ENCODE measurements at regions not wholly inside any gene's neighbourhood (a gene's known extent, or its start where the extent isn't known, plus 50 kb on each side); places are given as distances from the start of the nearest gene placed in this dataset.

GRCh38 chrX:95367286-95367685, 1317.4 kb upstream of the DIAPH2 start:
- TF ChIP-seq CTCF (conservative IDR thresholded peaks at IDR 0.05; ENCODE audit: low read depth, low read length) (no peak), EZH2 (IDR thresholded peaks at IDR 0.05; ENCODE audit: borderline replicate concordance, low read depth, low read length, poor library complexity, severe bottlenecking) (no peak)

Measured in A673 (cell line).